ENCODE measurements at regions not wholly inside any gene's neighbourhood (a gene's known extent, or its start where the extent isn't known, plus 50 kb on each side); places are given as distances from the start of the nearest gene placed in this dataset.

- no peak for TF ChIP-seq CTCF (IDR thresholded peaks at IDR 0.05)
- TF ChIP-seq POLR2A (IDR thresholded peaks at IDR 0.05), result no peak
These were observed 159.3 kb downstream of the PTH2R start for GRCh38 chr2:208565690-208566416.

Measured in uterus (tissue), 2 donors.